ENCODE measurements at regions not wholly inside any gene's neighbourhood (a gene's known extent, or its start where the extent isn't known, plus 50 kb on each side); places are given as distances from the start of the nearest gene placed in this dataset.
"Not testable (repeated sequence)": the region's sequence is repeated elsewhere in the genome, so short reads cannot be mapped to it uniquely, and the experiment has no call there.

- intact Hi-C loops (cut with DNase I) = no loop called here
- H3K36me3 ChIP-seq = no peaks in the 10 kb centered on the region
- no peaks in the 10 kb centered on the region for H3K4me1 ChIP-seq
- no peak overlapping the region for H3K4me3 ChIP-seq
- ATAC-seq (peak in 1 of 2 donors; percentile 38), DNase-seq (no peak)
- H3K27me3 ChIP-seq (ENCODE audit: low read depth) = no peaks in the 10 kb centered on the region
- TF ChIP-seq CTCF (IDR thresholded peaks at IDR 0.05) = no peak
- no peaks in the 10 kb centered on the region for H3K9me3 ChIP-seq
- H3K27ac ChIP-seq = no peak overlapping the region
Measured at GRCh38 chr10:84632866-84633265, 304.5 kb downstream of the CCSER2 start.

- no peaks in the 10 kb centered on the region for H3K9me3 ChIP-seq
Measured at GRCh38 chr10:84634636-84635035, 306.2 kb downstream of the CCSER2 start.

GRCh38 chr10:84650628-84651027, 322.2 kb downstream of the CCSER2 start:
- ATAC-seq; DNase-seq; intact Hi-C loops (cut with DNase I): not testable (repeated sequence)

More at GRCh38 chr10:84634636-84635035, 306.2 kb downstream of the CCSER2 start:
- H3K4me3 ChIP-seq = no peak overlapping the region
- DNase-seq (no peak), ATAC-seq (no peak)
- intact Hi-C loops (cut with DNase I) = no loop called here
- TF ChIP-seq CTCF (IDR thresholded peaks at IDR 0.05) = no peak
- H3K36me3 ChIP-seq = no peaks in the 10 kb centered on the region
- no peaks in the 10 kb centered on the region for H3K4me1 ChIP-seq
- no peak overlapping the region for H3K27ac ChIP-seq
- no peaks in the 10 kb centered on the region for H3K27me3 ChIP-seq (ENCODE audit: low read depth)

GRCh38 chr10:84654671-84655070, 326.3 kb downstream of the CCSER2 start:
- Histone ChIP-seq H3K27me3 (ENCODE audit: low read depth) (no peaks in the 10 kb centered on the region), H3K4me1 (no peaks in the 10 kb centered on the region), H3K27ac (no peak overlapping the region), H3K4me3 (no peak overlapping the region), H3K36me3 (no peaks in the 10 kb centered on the region), H3K9me3 (no peaks in the 10 kb centered on the region)
- ATAC-seq (no peak), DNase-seq (no peak)
- no peak for TF ChIP-seq CTCF (IDR thresholded peaks at IDR 0.05)
- intact Hi-C loops (cut with DNase I) = no loop called here

More at GRCh38 chr10:84650628-84651027, 322.2 kb downstream of the CCSER2 start:
- not testable (repeated sequence) for H3K27ac ChIP-seq; H3K36me3 ChIP-seq; H3K27me3 ChIP-seq (ENCODE audit: low read depth); H3K9me3 ChIP-seq; H3K4me3 ChIP-seq; H3K4me1 ChIP-seq

GRCh38 chr10:84659027-84659426, 330.6 kb downstream of the CCSER2 start:
- no peak for TF ChIP-seq CTCF (IDR thresholded peaks at IDR 0.05)
- no peaks in the 10 kb centered on the region for H3K27me3 ChIP-seq (ENCODE audit: low read depth)
- no peak overlapping the region for H3K27ac ChIP-seq
- no peak overlapping the region for H3K4me3 ChIP-seq
- ATAC-seq (peak; percentile 54 to 60), DNase-seq (no peak)
- H3K36me3 ChIP-seq = no peaks in the 10 kb centered on the region
- intact Hi-C loops (cut with DNase I) = no loop called here
- H3K9me3 ChIP-seq = no peaks in the 10 kb centered on the region
- H3K4me1 ChIP-seq = no peaks in the 10 kb centered on the region

GRCh38 chr10:84659497-84660439, 331.4 kb downstream of the CCSER2 start:
- intact Hi-C loops (cut with DNase I) = no loop called here
- peak overlapping the region; percentile 46 for H3K27ac ChIP-seq
- no peaks in the 10 kb centered on the region for H3K36me3 ChIP-seq
- DNase-seq (no peak), ATAC-seq (peak; percentile 41 to 42)
- H3K4me1 ChIP-seq = no peaks in the 10 kb centered on the region
- no peaks in the 10 kb centered on the region for H3K9me3 ChIP-seq
- H3K4me3 ChIP-seq = peak overlapping the region; percentile 29
- no peak for TF ChIP-seq CTCF (IDR thresholded peaks at IDR 0.05)
- H3K27me3 ChIP-seq (ENCODE audit: low read depth) = no peaks in the 10 kb centered on the region

Data from lower lobe of right lung (tissue), 2 donors.